ENCODE measurements at regions not wholly inside any gene's neighbourhood (a gene's known extent, or its start where the extent isn't known, plus 50 kb on each side); places are given as distances from the start of the nearest gene placed in this dataset.

DNA sequence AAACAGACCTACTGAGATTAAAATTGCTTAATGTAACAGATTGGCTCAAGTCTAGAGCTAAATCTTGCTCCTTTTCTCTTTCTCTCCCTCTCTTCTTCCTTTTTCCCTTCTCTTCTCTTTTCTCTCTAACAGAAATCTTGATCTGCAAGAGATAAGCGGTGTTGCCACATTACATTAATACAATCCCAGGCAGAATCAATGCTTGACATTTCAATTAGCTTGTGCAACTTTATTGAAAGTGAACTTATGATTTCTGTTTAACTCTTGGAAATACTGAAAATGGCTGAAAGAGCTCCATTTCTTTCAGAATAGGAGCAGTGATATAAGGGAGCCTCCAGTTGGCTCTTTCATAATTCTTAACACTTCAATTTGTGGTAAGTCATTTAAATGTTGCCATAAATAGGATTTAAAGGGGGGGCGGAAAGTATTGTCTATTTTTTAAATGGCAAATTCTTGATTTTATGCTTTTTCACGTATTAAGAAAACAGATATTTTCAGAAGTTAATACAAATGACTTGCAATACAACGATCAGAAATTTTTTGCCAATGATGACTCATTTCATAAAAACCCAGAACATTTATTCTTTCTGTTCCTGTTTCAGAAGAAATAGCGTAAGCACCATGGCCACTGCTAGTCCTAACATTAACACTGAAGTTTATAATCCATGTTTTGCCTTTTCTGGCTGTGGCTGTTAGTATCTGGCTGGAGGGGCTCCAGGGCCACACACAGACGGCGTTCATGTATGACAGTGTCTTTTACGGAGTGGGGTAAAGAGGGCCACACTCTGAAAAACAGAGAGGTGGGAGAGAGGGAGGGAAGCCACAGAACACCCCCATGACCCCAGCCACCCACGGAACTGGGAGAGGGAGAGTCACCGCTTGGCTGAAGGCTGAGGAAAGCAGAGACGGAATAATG lies 115.7 kb upstream of the FAT1 start:
- TF ChIP-seq, protein P1, sequence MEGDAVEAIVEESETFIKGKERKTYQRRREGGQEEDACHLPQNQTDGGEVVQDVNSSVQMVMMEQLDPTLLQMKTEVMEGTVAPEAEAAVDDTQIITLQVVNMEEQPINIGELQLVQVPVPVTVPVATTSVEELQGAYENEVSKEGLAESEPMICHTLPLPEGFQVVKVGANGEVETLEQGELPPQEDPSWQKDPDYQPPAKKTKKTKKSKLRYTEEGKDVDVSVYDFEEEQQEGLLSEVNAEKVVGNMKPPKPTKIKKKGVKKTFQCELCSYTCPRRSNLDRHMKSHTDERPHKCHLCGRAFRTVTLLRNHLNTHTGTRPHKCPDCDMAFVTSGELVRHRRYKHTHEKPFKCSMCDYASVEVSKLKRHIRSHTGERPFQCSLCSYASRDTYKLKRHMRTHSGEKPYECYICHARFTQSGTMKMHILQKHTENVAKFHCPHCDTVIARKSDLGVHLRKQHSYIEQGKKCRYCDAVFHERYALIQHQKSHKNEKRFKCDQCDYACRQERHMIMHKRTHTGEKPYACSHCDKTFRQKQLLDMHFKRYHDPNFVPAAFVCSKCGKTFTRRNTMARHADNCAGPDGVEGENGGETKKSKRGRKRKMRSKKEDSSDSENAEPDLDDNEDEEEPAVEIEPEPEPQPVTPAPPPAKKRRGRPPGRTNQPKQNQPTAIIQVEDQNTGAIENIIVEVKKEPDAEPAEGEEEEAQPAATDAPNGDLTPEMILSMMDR (IDR thresholded peaks at IDR 0.05; ENCODE audit: insufficient read depth, low read length, poor library complexity, severe bottlenecking): no peak
- TF ChIP-seq EZH2phosphoT487 (conservative IDR thresholded peaks at IDR 0.05; ENCODE audit: low read length): no peak

Measured in SU-DHL-6 (cell line).